Hepatocyte (in vitro differentiated cells): ENCODE measurements at regions not wholly inside any gene's neighbourhood (a gene's known extent, or its start where the extent isn't known, plus 50 kb on each side); places are given as distances from the start of the nearest gene placed in this dataset.

Experiments
- CTCF ChIP-seq: fragments of 200-600 bp; sonication (generic); IDR thresholded peaks from 2 replicates; pipeline ENCODE4 v1.5.1; 2016; ENCODE audit warnings: antibody characterized with exemption, mild to moderate bottlenecking; ENCODE audit not compliant: poor library complexity
- EZH2 ChIP-seq: fragments of 200-600 bp; sonication (generic); IDR thresholded peaks from 2 replicates; pipeline ENCODE4 v1.6.1; 2016; ENCODE audit warnings: antibody characterized with exemption, mild to moderate bottlenecking, borderline replicate concordance

DNA sequence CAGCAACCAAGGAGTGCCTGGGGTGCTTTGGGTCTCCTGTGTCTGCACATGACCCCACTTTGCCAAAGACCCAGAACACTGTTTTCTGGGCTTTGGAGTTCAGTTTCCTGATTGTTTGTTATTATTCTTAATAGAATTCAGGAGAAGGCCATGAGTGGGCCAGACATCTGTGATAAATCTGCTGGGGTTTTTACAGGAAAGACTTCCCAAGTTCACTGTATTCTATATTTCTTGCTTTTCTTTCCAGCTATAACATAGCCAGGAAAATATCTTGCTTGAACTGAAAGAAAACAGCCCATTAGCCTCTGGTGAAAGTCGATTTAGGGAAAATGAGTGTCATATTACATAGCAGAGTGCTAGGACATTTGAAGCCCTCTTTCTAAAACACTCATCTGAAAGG lies 345.1 kb upstream of the USP24 start:
- TF ChIP-seq CTCF (no peak), EZH2 (no peak)
